Stimulated activated CD4-positive, alpha-beta T cell treated with anti-CD3 and anti-CD28 coated beads, Interleukin-15, amount 100 ng/mL, for 1 hour (primary cell): ENCODE measurements at regions not wholly inside any gene's neighbourhood (a gene's known extent, or its start where the extent isn't known, plus 50 kb on each side); places are given as distances from the start of the nearest gene placed in this dataset.

Experiments used
- DNase-seq, 2 donors: peaks; one replicate each; pipeline ENCODE4 v3.0.0-alpha.2; 2020; ENCODE audit warnings: low read depth in 1 of 2, low spot score in 1 of 2

- no peak for DNase-seq
Measured at GRCh38 chr1:224486801-224487583, 52.4 kb upstream of the WDR26 start.

GRCh38 chr1:224488806-224489499, 54.4 kb upstream of the WDR26 start:
- DNase-seq: no peak

GRCh38 chr1:224489534-224490365, 55.2 kb upstream of the WDR26 start:
- no peak for DNase-seq

DNA sequence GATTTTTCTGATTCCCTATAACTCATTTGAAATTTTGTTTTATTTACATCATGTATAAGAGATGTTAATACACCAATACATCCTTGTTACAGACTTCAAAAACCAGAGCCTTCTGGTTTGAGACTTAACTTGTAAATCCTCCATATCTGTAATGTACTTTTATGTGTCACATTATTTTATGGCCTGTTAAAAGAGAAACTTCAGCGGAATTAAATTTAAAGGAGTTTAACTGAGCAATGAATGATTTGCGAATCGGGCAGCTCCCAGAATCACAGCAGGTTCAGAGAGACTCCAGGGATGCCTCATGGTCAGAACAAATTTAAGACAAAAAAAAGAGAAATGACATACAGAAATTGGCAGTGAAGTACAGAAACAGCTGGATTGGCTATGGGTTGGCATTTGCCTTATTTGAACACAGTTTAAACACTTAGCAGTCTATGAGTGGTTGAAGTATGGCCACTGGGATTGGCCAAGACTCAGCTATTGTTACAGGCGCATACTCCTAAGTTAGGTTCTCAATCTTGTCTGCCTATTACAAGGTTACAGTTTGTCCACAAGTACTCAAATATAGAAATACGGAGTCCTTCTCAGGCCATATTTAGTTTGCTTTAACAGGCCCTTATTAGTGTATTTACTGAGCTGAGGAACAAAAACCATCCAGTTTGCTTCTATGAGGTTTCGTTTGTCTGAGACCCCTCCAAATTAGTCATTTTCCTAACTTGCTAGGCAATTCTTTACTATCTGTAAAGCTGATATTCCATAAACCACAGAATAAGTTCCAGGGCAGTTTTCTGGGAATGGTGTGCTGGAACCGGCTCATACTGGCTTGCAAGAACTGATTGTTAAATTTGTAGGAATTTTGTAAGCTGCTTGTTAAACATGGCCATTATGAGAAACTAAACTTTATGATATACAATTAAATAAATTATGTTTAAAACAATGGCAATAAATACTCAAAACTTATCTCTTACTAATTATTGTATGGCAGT, 56.2 kb upstream of the WDR26 start:
- no peak for DNase-seq

DNA sequence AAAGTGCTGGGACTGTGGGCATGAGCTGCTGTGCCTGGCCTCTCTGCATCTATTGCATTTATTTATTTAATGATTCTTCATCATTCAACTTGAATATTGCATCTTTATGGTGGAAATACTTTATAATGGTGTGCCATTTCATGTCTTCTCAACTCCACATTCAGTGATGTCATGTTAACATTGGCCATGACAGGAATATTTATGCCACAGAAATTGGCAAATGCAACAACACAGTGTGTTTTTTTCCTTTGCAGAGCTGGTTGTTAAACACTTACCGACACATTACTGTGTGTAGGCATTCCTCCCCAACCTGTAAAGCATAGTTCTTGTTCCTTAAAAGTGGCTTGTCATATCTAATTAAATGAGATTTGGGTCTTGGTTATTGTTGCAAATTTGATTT, 57.4 kb upstream of the WDR26 start:
- DNase-seq: no peak

DNA sequence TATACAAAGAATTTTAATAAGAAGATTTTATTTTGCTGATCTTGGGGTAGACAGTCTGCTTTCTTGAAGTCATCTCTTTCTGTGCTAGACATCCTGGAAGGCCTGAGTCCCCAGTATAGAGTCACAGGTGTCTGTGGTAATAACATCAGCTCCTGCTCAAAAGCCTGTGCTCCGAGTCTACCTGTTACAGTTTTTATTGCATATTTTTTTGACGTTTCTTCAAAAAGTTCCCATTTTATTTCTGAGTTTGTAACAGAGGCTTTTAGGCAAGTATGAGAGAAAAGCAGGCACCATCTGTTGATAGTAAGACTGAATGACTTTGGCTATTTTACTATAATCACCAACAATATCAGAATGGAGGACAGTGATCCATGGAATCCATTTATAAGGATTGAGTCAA, 58.0 kb upstream of the WDR26 start:
- no peak for DNase-seq

DNA sequence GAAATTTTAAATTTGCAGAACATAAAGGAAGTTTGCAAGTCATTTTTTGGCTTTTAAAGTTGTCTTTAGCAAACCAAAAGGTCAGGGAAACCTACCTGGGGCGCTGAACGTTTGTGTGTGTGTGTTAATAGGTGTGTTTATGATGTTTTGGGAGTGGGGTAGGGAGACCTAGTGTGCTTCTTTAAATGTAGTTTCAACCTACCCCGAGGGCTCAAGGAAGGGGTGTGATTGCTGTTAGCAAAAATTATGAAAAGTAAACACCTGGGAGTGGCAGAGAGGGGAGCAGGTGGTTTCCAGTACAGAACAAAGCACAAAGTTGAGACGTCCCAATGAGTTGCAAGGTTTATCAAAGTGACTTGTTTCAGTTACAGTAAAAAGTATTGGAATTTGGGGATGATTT, 58.7 kb upstream of the WDR26 start:
- DNase-seq: no peak

- DNase-seq: no peak
Measured at GRCh38 chr1:224494343-224494742, 59.7 kb upstream of the WDR26 start.

- DNase-seq: no peak
Measured at GRCh38 chr1:224495866-224496265, 61.3 kb upstream of the WDR26 start.

- no peak for DNase-seq
Measured at GRCh38 chr1:224496826-224497225, 62.2 kb upstream of the WDR26 start.

DNA sequence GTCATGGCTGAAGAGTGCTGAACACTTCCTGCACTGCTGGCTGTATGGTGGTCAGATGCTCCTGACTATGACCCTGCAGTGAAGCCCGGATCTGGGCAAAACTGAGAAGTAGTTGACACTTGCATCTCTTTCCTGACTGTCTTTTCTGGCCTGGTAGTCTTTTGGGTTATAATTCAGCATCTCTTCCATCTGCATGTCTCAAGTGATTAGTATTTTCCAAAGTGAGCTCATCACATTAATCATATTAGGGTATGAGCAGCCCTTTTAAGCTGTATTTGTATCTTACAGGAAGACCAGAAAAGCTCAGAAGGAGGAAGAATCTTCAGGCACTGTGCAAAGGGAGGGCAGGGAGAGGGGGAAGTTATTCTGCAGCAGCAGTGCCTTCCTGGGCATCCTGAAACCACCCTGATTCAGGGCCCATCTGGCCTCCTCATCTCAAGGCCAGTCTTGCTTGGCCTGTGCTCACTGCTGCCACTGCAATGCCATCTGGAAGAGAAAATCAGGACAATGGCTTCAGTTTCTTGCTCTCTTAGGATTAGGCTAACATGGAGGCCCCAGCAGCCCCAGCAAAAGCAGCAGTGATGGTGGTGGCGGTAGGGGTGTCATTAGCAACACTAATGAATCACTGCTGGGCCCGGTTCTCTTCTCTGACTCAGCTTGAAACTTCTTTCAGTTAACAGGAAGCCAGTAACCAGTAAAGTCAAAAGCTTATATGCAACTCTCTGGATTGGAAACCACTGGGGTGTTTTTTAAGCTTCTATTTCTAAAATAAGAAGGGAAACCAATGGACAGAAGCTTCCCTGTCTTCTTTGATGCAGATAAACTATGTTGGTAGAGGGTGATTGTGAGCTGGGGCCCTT, 63.3 kb upstream of the WDR26 start:
- peak in 1 of 2 donors; percentile 42 for DNase-seq

DNA sequence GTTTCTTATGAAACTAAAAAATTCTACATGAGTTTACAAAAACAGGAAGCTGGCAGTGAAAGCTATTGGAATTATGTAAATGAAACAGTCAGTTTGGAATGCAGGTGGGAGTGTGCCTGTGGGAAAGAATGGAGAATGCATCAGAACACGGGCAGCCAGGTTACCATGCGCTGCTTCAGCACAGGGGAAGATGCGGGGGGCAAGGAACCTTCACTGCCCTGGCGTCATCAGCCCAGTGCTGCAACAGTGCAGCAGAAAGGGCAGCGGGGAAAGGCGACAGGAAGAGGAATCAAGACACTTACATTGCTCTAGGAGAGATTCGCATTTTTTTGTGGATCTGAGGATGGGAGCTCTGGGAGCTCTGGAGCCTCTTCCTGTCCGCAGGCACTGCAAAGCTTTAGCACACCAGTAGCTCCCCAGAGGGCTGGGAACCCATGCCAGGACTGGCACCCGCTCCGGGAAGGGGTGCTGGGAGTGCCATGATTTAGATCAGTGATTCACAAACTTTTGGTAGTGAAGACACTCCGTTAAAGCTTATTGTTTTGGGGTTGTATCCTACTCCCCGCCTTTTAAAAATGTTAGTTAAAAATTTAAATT, 64.1 kb upstream of the WDR26 start:
- no peak for DNase-seq

DNA sequence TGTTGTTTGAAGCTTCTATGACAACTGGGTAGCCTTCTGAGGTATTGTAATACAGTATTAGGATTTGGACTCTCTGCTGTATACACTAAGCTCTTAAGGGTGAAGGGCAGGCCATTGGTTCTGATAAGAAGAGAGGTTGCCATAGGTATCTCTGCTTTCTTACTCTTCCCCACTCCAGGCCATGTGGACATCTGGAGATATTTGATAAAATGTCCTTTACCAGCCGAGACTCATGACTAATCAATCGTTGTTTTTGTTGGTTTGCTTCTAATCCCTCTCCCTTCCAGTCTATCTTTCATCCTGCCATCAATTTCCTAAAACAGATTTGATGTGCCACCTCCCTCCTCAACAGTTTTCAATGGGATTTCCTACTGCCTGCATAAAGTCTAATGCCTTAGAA, 64.6 kb upstream of the WDR26 start:
- DNase-seq: no peak

GRCh38 chr1:224500796-224501195, 66.2 kb upstream of the WDR26 start:
- no peak for DNase-seq

GRCh38 chr1:224501836-224502235, 67.2 kb upstream of the WDR26 start:
- DNase-seq: no peak

DNA sequence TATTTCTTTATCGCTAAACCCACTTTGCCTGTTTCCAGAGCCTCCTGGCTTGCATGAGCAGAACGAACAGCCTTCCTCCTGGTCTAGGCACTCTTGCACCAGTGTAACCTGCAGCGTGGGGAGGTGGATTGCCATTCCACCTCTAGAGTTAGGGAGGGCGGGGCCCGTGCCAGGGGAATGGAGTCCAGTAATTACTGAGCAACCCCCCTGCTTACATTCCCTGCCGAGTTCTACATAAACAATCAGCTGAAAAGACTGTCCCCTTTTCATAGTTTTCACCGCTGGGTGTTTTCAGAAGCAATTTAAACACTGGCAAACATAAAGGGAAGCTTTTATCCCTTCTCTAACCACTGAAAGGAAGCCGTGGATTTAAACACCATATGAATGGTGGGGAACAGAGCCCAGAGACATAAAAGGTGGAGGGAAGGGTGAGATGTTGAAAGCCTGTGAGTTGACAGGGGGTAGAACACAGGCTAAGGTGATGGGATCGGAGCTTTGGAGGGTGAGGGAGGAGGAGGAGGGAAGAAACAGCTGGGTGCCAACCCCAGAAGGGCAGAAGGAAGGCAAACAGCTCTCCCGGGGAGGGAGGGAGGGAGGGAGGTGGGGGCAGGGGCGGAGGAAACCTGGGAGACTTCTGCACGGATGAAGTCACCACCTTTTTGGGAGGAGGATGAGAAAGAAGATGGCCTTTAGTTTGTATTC, 68.0 kb upstream of the WDR26 start:
- no peak for DNase-seq

- DNase-seq: no peak
Measured at GRCh38 chr1:224503161-224504118, 68.8 kb upstream of the WDR26 start.
